ENCODE measurements at regions not wholly inside any gene's neighbourhood (a gene's known extent, or its start where the extent isn't known, plus 50 kb on each side); places are given as distances from the start of the nearest gene placed in this dataset.

DNA sequence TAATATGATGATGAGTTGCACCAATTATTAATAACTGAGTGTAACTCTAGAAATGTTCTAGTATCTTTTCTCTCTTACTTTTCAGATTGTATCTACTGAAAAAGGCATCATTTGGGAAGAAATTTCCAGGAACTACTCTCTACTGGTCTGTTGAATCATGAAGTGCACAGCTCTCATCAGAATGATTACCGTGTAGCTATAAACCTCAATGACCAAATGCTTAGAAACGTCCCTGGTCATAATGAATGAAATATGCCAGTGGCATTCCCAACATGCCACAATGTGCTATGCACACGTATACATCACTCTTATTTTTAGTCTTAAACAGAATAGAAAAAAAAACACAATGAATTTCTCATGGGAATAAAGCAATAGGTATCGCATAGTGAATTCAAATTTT is 534.3 kb upstream of the OLFM3 start:
- Histone ChIP-seq H3K27ac (ENCODE audit: insufficient read length, low read depth, low read length) (no peak overlapping the region), H3K18ac (ENCODE audit: insufficient read length, low read depth, low read length) (no peak overlapping the region), H2BK12ac (ENCODE audit: insufficient read length, low read depth, low read length) (no peak overlapping the region), H3K27me3 (ENCODE audit: insufficient read depth, low read length) (no peaks in the 10 kb centered on the region), H3K79me2 (ENCODE audit: insufficient read depth, low read length) (no peaks in the 10 kb centered on the region), H2BK5ac (ENCODE audit: insufficient read length, low read length) (no peak overlapping the region), H3K4ac (ENCODE audit: low read depth, low read length) (no peak overlapping the region), H3K4me2 (ENCODE audit: insufficient read depth, insufficient read length, low read length) (no peak overlapping the region), H2BK15ac (ENCODE audit: low read depth, low read length) (no peak overlapping the region), H3K23me2 (ENCODE audit: insufficient read length, low read depth, low read length, poor library complexity, severe bottlenecking) (no peaks in the 10 kb centered on the region), H3K14ac (ENCODE audit: insufficient read depth, low read length) (no peak overlapping the region), H3K79me1 (ENCODE audit: insufficient read depth, low read depth, low read length, poor library complexity, severe bottlenecking) (no peaks in the 10 kb centered on the region), H2BK20ac (ENCODE audit: low read depth, low read length, poor library complexity, severe bottlenecking) (no peak overlapping the region), H4K91ac (ENCODE audit: insufficient read length, low read depth, low read length) (no peak overlapping the region), H4K20me1 (ENCODE audit: control insufficient read depth, insufficient read depth, insufficient read length) (no peaks in the 10 kb centered on the region), H2BK120ac (ENCODE audit: low read depth, low read length, poor library complexity, severe bottlenecking) (no peak overlapping the region), H4K5ac (ENCODE audit: insufficient read length, low read depth, low read length) (no peak overlapping the region), H3K9ac (ENCODE audit: extremely low read depth, insufficient read length, low read length) (no peak overlapping the region), H3K9me3 (ENCODE audit: control insufficient read depth, low read depth, low read length) (no peaks in the 10 kb centered on the region), H3T11ph (ENCODE audit: low read length) (no peak overlapping the region), H3K23ac (ENCODE audit: insufficient read length, low read depth, low read length) (no peak overlapping the region), H2AFZ (ENCODE audit: low read length) (no peak overlapping the region), H3K4me1 (ENCODE audit: insufficient read depth, low read length) (no peaks in the 10 kb centered on the region), H3K56ac (ENCODE audit: insufficient read length, low read depth, low read length) (no peak overlapping the region), H2AK5ac (ENCODE audit: insufficient read length, low read length) (no peak overlapping the region), H4K8ac (replicated peaks; ENCODE audit: insufficient read length, low read depth, low read length) (no peak overlapping the region)
- Mint-ChIP-seq H3K9me3 (peaks cover 2 to 3% of the 10 kb centered on the region in 2 experiments; a peak in 2 of 5 replicates), H3K27me3 (ENCODE audit: low read depth) (no peaks in the 10 kb centered on the region), H3K27ac (no peak overlapping the region), H3K4me3 (no peak overlapping the region), H3K36me3 (ENCODE audit: insufficient read depth in 1 of 3, low read depth in 3 of 3) (no peaks in the 10 kb centered on the region), H3K4me1 (no peaks in the 10 kb centered on the region)
- no peak for DNase-seq
- TF ChIP-seq, protein P1, sequence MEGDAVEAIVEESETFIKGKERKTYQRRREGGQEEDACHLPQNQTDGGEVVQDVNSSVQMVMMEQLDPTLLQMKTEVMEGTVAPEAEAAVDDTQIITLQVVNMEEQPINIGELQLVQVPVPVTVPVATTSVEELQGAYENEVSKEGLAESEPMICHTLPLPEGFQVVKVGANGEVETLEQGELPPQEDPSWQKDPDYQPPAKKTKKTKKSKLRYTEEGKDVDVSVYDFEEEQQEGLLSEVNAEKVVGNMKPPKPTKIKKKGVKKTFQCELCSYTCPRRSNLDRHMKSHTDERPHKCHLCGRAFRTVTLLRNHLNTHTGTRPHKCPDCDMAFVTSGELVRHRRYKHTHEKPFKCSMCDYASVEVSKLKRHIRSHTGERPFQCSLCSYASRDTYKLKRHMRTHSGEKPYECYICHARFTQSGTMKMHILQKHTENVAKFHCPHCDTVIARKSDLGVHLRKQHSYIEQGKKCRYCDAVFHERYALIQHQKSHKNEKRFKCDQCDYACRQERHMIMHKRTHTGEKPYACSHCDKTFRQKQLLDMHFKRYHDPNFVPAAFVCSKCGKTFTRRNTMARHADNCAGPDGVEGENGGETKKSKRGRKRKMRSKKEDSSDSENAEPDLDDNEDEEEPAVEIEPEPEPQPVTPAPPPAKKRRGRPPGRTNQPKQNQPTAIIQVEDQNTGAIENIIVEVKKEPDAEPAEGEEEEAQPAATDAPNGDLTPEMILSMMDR (conservative IDR thresholded peaks at IDR 0.05) = no peak
- WGBS (ENCODE audit: extremely low coverage, insufficient read length, low lambda C conversion rate) = no CpG with 5 or more reads among the region's 4 CpGs
